Mammary epithelial cell (primary cell): ENCODE measurements at regions not wholly inside any gene's neighbourhood (a gene's known extent, or its start where the extent isn't known, plus 50 kb on each side); places are given as distances from the start of the nearest gene placed in this dataset.

Source experiments
- CTCF ChIP-seq, 2 donors: IDR thresholded peaks in 1 of 2; conservative IDR thresholded peaks in 1 of 2; 2 replicates each; pipeline ENCODE4 v1.5.1; 2011 to 2012; ENCODE audit warnings: inconsistent platforms in 2 of 2, low read length in 2 of 2, mild to moderate bottlenecking in 2 of 2, control low read depth in 1 of 2, low read depth in 1 of 2; ENCODE audit not compliant: insufficient read depth in 1 of 2; ENCODE audit errors: extremely low read depth in 1 of 2
- EZH2 ChIP-seq: IDR thresholded peaks from 2 replicates; pipeline ENCODE4 v1.6.1; 2012; ENCODE audit warnings: low read length, inconsistent platforms, borderline replicate concordance

- TF ChIP-seq EZH2 (no peak), CTCF (conservative IDR thresholded peaks at IDR 0.05 in 1 of 2, IDR thresholded peaks at IDR 0.05 in 1 of 2; ENCODE audit: extremely low read depth in 1 of 2, insufficient read depth in 1 of 2, low read depth in 1 of 2, low read length in 2 of 2) (no peak)
These were observed 329.4 kb downstream of the MAN2A1 start for GRCh38 chr5:110019119-110019518.
